HG02642 (cell line): ENCODE measurements at regions not wholly inside any gene's neighbourhood (a gene's known extent, or its start where the extent isn't known, plus 50 kb on each side); places are given as distances from the start of the nearest gene placed in this dataset.
A peak's percentile ranks its signal among the peaks of the same experiment; 100 is the strongest.

Experiments used
- ATAC-seq: cut with Tn5 transposase; IDR thresholded peaks from one replicate; pipeline ENCODE4 v1.9.1; 2021; ENCODE audit warnings: mild to moderate bottlenecking; ENCODE audit not compliant: unreplicated experiment, poor library complexity

DNA sequence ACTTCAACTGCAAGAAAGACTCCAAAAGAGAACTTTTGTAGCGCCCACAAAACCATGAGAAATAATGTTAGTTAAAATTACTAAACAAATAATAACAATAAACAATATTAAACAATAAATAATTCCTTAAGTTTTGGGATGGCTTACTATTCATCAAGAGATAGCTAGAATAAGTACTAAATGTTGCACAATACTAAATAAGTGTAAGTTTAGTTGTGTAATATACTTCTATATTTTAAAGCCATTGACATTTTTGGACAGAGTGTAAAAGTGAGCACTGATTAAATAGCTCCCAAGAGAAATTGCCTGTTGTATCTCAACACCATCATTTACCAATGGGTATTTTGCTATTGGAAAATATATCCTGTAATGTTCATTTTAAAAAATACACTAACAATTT is 166.7 kb downstream of the ALG10 start:
- no peak for ATAC-seq

DNA sequence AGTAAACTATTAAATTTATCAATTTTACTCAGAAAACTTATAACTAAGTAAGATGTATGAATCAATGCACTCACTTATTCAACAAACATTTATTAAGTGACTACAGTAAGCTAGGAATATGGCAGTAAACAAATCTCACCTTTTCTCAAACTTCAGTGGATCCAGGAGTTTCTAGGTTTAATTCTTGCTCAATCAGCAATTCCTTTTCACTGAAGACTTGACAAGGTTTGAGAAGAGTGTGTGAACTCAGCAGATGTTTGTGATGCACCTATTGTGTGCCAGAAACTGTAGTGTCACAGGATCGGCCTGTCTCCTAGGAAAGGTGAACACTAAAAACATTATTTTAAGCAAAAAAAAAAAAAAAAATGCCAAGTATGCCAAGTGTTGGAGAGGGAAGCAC is 167.8 kb downstream of the ALG10 start:
- no peak for ATAC-seq

DNA sequence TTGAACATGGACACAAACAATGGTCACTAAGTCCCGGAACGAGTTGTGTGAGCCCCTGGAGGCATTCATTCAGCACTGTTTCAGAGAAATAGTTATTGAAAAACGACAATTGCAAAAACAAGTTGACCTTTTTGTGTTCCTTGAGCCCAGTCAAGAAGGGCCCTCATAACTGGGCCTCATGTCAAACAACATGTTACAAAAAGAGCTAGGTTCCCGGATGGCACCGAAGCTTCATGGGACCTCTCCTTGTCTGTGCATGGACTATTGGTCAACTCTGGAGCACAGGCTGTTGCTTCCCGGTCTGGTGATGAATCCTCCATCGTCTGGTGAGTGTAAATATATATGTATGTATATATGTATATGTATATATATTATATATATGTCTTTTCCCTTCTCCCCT is 176.6 kb downstream of the ALG10 start:
- no peak for ATAC-seq

DNA sequence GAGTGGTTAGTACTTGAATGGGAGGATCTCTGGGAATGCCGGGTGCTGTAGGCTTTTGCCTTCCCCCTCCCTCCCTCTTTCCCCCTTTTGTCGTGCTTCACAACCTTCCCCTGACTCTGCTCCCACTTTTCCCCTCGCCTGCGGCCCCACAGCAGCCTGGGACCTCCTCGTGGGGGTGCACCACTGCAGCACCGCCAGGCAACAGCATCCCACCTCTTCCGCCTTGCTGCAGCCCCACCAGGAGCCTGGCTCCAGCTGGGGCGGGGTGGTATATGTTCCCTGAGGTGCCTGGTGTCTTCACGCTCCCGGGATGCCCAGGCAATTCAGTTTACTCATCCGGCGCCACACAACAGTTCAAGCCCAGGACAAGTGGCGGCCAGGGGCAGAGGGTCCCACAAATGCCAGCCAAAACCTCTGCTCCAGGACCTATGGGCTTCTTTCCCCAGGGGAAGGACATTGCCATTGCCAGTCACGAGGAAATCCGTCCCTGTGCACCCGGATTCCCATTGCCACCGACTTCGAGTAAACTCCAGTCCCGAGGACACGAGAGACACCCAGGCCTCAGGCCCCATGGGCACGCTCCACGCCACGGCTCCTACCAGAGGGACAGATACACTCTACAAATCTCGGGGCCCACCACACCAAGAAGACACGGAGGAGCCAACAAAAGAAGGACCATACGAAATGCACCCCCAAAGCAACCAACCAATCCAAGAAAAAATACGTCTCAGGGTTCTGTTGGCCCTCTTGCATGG is 181.7 kb downstream of the ALG10 start:
- no peak for ATAC-seq

DNA sequence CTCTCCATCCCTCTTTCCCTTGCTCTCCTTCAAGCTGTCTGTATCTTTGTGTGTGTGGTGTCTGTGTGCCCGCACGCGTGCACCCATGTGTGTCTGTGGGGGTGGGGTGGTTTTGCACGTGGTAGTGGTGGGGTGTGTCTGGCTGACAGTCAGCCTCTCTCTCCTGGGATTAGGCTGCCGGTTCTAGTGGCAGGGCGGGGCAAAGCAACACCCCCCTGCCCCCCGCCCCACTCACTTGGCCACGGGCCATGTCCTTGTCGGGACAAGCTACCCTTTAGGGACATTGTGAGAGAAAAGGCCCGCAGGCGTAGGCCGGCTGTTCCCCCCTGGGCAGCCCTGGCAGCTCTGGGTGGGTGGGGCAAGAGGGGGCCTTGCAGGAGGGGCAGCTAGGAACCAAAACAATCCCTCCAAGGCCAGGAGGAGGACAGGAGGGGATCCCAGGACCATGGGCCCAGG is 182.6 kb downstream of the ALG10 start:
- no peak for ATAC-seq

DNA sequence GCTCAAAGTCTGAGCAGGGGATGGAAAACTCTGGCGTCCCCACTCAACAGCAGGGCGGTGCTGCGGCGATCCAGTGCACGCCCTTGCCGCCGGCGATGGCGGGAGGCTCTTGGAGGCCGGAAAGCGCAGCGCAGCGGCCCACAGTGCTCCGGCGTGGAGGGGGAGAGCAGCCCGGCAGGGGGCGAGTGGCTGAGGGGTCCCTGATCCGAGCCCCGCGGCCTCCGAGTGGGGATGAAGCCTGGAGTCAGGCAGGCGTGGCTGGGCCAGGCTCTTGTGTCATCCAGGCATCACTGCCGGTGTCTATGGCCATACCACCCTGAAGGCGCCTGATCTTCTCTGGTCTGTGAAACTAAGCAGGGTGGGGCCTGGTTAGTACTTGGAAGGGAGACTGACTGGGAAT is 183.1 kb downstream of the ALG10 start:
- ATAC-seq: no peak

DNA sequence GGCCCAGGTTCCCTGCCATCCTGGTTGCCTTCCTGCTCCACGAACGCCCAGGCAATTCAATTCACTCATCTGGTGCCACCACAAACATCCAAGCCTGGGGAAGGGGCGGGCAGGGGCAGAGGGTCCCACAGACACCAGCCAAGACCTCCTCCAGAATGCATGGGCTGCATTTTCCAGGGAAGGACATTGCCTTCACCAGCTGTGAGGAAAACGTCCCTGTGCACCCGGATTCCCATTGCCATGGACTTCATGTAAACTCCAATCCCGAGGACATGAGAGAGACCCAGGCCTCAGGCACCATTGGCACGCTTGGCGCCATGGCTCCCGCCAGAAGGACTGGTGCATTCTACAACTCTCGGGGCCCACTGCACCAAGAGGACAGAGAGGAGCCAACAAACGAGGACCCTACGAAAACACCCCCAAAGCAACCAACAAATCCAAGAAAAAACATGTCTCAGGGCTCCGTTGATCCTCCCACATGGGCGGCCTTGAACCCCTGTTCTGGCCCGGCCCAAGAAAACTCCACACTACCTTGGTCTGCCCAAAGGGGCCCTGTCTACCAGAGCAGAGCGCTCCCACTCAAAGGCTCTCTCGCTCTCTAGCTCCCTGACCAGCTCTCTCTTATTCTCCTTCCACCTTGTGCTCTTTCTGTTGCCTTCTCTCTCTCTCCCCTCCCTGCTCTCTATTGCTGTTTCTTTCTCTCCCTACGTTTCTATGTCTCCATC is 183.9 kb downstream of the ALG10 start:
- no peak for ATAC-seq

DNA sequence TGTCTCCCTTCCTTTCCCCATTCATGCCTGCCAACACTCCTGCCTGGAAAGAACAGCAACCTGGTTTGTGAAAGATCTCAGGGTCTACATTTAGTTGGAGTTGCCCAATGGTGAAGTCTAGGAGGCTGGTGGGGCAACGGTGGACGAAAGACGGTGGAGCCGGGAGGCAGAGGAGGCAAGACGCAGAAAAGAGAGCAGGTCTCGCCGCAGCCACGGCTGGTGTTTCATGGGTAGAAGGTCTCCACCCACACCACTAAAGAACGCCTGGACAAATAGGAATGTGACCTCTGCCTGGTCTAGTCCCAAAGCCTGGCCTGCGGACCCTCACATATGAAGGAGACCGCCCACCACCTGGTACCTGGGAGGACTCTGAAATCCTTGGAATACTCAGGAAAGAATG is 185.6 kb downstream of the ALG10 start:
- no peak for ATAC-seq

DNA sequence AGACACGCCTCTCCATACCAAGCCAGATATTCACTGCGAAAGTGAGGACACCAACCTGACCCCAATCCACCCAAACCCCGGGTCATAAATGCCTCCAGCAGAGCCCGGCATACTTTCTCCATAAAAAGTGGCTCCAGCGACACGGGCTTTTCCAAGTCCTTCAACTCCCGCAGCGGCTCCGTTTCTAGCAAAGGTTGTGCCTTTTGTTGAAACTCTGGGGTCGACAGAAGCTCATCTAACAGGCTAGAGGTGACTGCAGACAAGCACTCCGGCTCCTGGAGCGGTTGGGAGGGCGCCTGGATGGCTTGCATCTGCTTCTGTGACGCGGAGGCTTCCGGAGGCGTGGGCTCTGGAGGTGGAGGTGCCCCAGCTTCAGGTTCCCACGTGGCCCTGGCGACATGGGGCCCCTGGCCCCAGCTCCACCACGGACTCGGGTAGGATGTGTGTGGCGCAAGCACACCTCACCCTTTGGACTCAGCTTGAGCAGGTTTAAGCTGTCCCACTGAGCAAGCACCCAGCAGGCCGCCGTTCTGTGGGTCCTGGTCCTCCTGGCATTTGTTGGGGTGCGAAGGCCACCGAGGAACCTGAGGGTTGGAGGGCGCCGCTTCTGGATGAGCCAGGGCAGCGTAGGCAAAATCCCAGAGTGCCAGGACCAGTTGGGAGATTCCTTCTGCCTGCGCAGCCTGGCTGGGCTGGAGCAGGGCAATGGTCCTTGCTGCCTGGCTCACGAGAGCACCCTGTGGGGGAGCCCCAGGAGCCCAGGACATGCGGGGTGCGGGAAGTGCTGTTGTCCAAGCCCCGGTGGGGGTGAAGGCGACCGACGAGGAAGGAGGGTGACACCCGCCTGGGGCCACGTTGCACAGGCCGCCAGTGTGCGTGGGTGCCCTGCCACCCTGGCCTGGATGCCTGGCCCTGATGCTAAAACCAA is 186.3 kb downstream of the ALG10 start:
- no peak for ATAC-seq

DNA sequence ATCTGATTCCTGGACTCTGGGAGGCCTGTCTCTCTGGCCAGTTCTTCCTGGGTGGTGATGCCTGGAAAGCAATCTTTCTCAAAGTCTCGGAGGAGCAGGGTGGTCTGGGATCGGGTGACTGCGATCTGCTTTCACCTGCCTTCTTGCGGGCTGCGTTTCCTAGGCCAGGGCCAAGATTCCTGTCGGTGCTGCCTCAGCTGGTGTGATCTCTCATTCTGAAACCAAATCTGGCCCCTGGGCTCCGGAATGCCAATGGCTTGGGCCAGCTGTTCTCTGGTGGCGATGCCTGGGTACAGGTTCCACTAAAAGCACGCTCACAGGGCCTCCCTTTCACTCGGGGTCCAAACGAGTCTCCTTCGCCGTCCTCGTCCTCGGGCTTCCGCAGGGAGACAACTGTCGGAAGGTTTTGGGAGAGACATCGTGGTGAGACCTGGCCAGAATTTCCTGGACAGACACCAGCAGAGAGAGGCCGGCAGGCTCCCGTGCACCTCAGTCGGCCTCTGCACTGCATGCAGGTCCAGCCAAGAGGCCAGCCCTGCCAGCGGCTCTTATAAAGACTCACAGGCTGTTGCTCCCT is 187.1 kb downstream of the ALG10 start:
- no peak for ATAC-seq

DNA sequence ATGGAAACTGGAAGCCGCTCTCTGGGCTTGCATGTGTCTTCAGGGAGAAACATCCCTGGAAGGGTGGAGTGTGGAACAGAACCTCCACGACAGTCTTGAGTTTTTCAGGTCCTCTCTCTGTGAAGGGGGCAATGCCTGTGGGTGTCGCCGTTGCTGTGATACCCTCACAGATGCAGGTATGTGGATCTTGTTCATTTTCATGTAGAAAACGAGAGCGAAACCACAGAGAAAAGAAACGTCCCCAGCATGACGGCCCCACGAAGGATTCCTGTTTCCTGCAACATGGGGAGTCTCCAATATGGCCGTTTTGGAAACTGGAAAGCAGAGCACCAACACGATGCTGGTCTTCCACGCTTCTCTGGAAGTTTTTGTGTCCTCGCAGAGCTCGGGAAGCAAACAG is 187.9 kb downstream of the ALG10 start:
- no peak for ATAC-seq

DNA sequence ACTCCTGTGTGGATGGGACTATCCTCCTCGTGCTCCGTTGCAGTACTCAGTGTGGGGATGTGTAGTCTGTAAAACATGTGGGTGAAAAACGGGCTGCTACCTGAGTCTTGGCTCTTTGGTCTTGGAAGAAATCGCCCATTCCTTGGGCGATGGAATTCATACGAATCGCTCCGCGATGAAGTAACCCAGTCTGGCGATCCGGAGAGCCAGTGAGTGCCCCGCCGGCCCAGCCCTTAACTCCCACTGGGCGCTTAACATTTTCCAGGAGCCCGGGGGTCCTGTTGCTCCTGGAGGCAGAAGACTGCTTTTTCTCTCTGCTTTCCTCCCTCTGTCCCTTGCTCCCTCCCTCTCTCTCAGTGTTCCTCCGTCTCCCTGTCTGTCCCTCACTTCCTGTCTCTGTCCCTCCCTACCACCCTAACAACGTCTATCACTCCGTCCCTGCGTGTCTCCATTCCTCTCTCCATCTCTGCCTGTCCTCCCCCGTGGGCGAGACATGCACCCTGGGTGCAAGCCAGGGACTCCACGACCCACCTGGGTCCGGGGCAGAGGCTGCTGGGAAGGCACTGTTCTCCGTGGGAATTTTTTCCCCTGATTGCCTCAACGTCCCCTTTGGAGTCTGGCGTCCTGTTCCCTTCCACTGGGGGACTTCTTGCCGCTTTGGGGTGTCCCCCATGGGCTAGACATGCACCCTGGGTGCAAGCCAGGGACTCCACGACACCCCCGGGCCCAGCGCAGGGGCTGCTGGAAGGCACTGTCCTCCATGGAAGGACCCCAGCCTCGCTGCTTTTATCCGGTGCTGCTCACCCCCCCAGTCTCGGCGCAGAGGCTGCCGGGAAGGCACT is 188.6 kb downstream of the ALG10 start:
- no peak for ATAC-seq

DNA sequence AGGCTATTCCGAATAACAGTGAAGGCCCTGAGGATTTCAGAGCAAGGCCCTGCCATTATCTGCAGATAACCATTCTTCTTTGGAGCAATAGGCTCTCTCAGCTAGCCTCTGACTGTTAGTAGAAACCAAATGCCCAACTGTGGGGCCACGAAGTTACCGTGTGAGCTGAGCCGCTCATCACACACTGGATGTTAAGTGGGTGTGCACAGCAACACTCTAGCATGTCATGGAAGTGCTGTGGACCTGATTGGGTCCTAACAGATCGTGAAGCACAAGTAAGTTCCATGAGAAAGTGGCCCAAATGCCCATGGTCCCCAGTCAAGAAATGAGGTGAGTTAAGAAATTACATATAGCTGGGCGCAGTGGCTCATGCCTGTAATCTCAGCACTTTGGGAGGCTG is 190.4 kb downstream of the ALG10 start:
- no peak for ATAC-seq

DNA sequence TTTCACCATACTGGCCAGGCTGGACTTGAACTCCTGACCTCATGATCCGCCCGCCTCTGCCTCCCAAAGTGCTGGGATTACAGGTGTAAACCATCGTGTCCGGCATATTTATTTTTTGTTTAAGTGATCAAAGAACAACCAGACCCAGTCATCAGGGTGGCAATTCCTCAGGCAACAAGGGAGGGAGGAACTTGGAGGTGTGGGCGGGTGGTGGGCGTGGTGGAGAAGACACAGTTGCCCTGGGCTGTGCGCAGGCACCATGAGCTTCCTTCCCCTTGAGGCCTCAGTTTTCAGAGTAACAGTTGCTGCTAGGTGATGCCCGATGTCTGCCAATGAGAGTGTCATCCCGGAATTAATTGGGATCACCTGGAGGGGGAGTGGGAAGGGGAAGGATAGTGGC is 191.7 kb downstream of the ALG10 start:
- no peak for ATAC-seq

DNA sequence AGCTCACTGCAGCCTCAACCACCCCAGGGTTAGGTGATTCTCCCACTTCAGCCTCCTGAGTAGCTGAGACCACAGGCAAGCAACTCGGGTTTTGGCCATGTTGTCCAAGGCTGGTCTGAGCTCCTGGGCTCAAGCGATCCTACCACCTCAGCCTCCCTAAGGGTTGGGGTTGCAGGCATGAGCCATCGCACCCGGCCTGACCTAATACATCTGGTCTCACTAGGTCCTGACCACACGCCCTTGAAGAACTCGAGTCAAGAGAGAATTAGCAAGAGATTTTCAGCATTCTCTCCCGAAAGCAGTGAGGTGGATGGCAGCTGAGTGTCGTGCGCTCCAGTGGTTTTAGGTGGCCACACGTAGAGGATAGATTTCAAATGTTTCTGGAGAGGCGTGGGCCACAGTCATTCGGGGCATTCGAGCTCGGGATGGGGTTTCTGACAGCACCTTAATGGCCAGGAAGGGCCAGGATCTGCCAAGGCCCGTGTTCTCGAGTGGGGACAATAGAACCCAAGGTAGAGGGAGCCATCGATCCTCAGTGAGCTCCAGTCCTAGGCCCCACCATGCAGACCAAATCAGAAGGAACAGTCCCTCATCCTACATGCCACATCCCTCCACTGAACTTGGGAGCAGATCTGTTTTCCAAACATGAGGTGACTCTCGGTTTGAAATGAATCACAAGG is 193.1 kb downstream of the ALG10 start:
- no peak for ATAC-seq

DNA sequence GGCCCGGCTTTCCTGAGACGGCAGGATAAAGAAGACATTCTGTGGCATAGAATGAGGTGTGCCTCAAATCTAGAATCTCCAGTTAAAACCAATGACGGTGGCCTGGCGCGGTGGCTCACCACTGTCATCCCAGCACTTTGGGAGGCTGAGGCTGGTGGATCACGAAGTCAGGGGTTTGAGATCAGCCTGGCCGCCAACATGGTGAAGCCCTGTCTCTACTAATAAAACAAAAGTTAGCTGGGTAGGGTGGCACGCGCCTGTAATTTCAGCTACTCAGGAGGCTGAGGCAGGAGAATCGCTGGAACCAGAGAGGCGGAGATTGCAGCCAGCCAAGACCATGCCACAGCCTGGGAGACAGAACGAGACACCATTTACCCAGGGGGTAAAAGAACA is 193.6 kb downstream of the ALG10 start:
- no peak for ATAC-seq

DNA sequence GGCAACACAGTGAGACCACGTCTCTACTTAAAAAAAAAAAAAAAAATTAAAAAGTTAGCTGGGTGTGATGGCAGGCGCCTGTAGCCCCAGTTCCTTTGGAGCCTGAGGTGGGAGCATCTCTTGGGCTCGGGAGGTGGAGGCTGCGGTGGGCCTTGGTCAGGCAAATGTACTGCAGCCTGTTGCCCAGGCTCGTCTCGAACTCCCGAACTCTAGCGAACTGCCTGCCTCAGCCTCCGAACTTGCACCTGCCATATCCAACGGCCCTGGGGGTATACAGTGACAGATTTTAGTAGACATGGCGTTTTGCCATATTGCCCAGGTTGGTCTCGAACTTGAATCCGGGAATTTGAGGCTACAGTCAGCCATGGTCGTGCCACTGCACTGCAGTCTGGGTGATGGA is 195.4 kb downstream of the ALG10 start:
- ATAC-seq: no peak

DNA sequence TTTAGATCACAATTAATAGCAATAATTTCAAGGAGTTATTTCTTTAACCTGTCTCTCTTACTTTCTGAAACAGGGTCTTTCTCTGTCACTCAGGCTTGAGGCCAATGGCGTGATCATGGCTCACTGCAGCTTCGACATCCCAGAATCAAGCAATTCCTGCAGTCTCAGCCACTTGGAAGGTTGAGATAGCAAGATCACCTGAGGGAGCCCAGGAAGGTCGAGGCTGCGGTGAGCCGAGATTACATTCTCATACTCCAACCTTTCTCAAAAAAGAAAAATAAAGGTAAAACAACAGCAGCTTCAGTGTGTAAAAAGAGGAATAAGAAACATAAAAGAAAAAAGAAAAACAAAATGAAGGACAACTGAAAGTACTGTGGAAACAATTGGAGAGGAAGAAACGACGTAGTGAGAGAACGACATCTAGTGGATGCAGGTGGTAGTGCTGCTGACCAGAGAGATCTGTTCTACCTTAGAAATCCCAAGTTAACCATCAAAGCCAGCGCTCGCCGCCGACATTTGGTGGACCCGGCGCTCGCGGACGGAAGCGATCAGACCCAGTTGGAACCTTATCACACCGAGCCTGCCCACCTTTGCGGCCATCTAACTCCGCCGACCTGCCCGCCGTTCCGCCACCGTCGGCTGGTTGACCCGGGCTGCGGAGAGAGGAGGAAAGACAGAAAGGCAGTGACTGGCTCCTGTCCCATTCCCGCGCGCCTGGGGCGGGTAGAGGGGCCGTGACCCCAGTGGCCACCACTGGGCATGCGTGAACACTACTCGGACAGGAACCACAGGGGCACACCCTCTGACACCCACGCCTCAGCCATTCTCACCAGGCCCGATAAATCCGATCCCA is 196.1 kb downstream of the ALG10 start:
- ATAC-seq: peak; percentile 89
